Naive thymus-derived CD8-positive, alpha-beta T cell (primary cell): ENCODE measurements at regions not wholly inside any gene's neighbourhood (a gene's known extent, or its start where the extent isn't known, plus 50 kb on each side); places are given as distances from the start of the nearest gene placed in this dataset.
"Not testable (repeated sequence)": the region's sequence is repeated elsewhere in the genome, so short reads cannot be mapped to it uniquely, and the experiment has no call there.

Source experiments
- ATAC-seq, 2 donors: fragments of 150-1000 bp; cut with Tn5 transposase in 1 of 2; sonication (Bioruptor Pico), chemical (Tn5 transposase) in 1 of 2; 1 replicate in 1 of 2; 2 replicates in 1 of 2; pipeline ENCODE4 v1.10.0; 2021; ENCODE audit warnings: mild to moderate bottlenecking in 2 of 2, moderate library complexity in 2 of 2
- POLR2A ChIA-PET: fragments of 350-600 bp; sonication (Branson Sonifier 250); formaldehyde crosslinking; loops from one replicate; lab custom pipeline; 2021; ENCODE audit warnings: antibody characterized with exemption; lab: Charles Lee
- DNase-seq, 10 donors: peaks; one replicate each; pipeline versions ENCODE4 v3.0.0 to v3.0.0-alpha.2; 2020 to 2022
- H3K27ac Mint-ChIP-seq, 10 donors: one replicate each; pipeline ENCODE4 v1.8.0; 2020 to 2022; ENCODE audit warnings: mild to moderate bottlenecking in 10 of 10, mixed read lengths in 10 of 10, moderate library complexity in 4 of 10, inconsistent platforms in 1 of 10
- H3K27me3 Mint-ChIP-seq, 5 donors: one replicate each; pipeline ENCODE4 v1.8.0; 2021 to 2022; ENCODE audit warnings: mixed read lengths in 5 of 5
- H3K36me3 Mint-ChIP-seq, 3 donors: one replicate each; pipeline ENCODE4 v1.8.0; 2020 to 2022; ENCODE audit warnings: mixed read lengths in 3 of 3, mild to moderate bottlenecking in 2 of 3, inconsistent platforms in 1 of 3
- H3K4me1 Mint-ChIP-seq, 4 donors: one replicate each; pipeline ENCODE4 v1.8.0; 2021 to 2022; ENCODE audit warnings: mixed read lengths in 4 of 4
- H3K4me3 Mint-ChIP-seq, 10 donors: one replicate each; pipeline ENCODE4 v1.8.0; 2020 to 2022; ENCODE audit warnings: mild to moderate bottlenecking in 10 of 10, mixed read lengths in 10 of 10, moderate library complexity in 6 of 10, inconsistent platforms in 1 of 10
- H3K9me3 Mint-ChIP-seq, 9 donors: one replicate each; pipeline ENCODE4 v1.8.0; 2020 to 2022; ENCODE audit warnings: mixed read lengths in 9 of 9, mild to moderate bottlenecking in 3 of 9, inconsistent platforms in 1 of 9, moderate library complexity in 1 of 9

- ATAC-seq (no peak), DNase-seq (no peak)
- no peaks in the 10 kb centered on the region for H3K36me3 Mint-ChIP-seq
- peaks cover 19 to 54% (median 36%) of the 10 kb centered on the region in 5 donors for H3K27me3 Mint-ChIP-seq
- H3K4me1 Mint-ChIP-seq = peaks cover 0 to 6% (median under 1%) of the 10 kb centered on the region in 4 donors
- POLR2A ChIA-PET = no interaction called here
- H3K27ac Mint-ChIP-seq = no peak overlapping the region
- peaks cover 0 to 2% (median 0%) of the 10 kb centered on the region in 9 donors for H3K9me3 Mint-ChIP-seq
- no peak overlapping the region for H3K4me3 Mint-ChIP-seq
These were observed 449.0 kb downstream of the QKI start for GRCh38 chr6:163863565-163863964.

- Mint-ChIP-seq H3K9me3 (peaks cover 0 to 2% (median 0%) of the 10 kb centered on the region in 9 donors), H3K36me3 (no peaks in the 10 kb centered on the region), H3K27me3 (peaks cover 19 to 62% (median 36%) of the 10 kb centered on the region in 5 donors), H3K4me1 (peaks cover 0 to 6% (median under 1%) of the 10 kb centered on the region in 4 donors), H3K4me3 (no peak overlapping the region), H3K27ac (no peak overlapping the region)
- ATAC-seq (no peak), DNase-seq (no peak)
- POLR2A ChIA-PET = no interaction called here
These were observed 448.2 kb downstream of the QKI start for GRCh38 chr6:163862701-163863100.

DNA sequence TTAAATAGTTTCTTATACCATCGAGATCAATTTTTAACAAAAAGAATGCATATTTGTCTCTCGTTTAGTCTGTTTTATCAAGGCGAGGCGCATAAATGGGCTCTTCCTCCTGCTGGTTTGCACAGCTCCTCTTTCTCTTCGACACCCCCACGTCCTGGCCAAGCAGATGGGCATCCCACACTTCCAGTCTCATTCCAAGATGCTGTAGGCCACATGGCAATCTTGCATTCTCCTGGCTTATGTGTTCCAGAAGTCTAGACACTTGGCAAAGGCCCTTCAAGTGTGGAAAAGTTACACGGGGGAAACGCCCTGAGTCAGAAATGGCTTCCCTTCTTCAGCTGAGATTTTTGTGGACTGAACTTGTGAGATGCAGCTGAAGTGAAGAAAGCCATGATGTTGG is 447.1 kb downstream of the QKI start:
- POLR2A ChIA-PET = no interaction called here
- Mint-ChIP-seq H3K4me1 (peaks cover 0 to 6% (median under 1%) of the 10 kb centered on the region in 4 donors), H3K27ac (no peak overlapping the region), H3K9me3 (no peaks in the 10 kb centered on the region), H3K4me3 (no peak overlapping the region), H3K27me3 (peaks cover 20 to 52% (median 37%) of the 10 kb centered on the region in 5 donors), H3K36me3 (no peaks in the 10 kb centered on the region)
- ATAC-seq = no peak
- DNase-seq = no peak

GRCh38 chr6:163860287-163861081 is 446.0 kb downstream of the QKI start:
- ATAC-seq (no peak), DNase-seq (no peak)
- peaks cover 0 to 6% (median under 1%) of the 10 kb centered on the region in 4 donors for H3K4me1 Mint-ChIP-seq
- no peaks in the 10 kb centered on the region for H3K9me3 Mint-ChIP-seq
- H3K27ac Mint-ChIP-seq = no peak overlapping the region
- H3K36me3 Mint-ChIP-seq = no peaks in the 10 kb centered on the region
- POLR2A ChIA-PET = no interaction called here
- peaks cover 20 to 51% (median 29%) of the 10 kb centered on the region in 5 donors for H3K27me3 Mint-ChIP-seq
- H3K4me3 Mint-ChIP-seq = no peak overlapping the region

GRCh38 chr6:163858870-163859269 is 444.4 kb downstream of the QKI start:
- ATAC-seq, H3K9me3 Mint-ChIP-seq, H3K4me3 Mint-ChIP-seq, H3K27ac Mint-ChIP-seq, POLR2A ChIA-PET, H3K36me3 Mint-ChIP-seq, H3K4me1 Mint-ChIP-seq, DNase-seq: not testable (repeated sequence)
- H3K27me3 Mint-ChIP-seq = peaks cover 14 to 49% (median 30%) of the 10 kb centered on the region in 5 donors

DNA sequence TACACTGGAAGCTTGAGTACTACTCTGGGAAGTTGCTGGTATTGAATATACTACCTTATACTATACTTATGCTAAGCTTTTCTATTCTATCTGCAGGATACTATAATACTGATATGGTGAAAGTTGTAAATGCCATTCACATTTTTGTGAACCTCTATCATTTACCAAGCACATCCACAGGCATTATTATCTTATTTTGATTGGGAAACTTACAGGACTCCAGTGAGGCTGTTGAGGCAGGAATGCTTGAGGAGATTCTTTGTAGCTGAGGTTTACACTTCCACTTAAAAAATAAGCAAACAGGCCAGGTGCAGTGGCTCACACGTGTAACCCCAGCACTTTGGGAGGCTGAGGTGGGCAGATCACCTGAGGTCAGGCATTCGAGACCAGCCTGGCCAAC is 442.9 kb downstream of the QKI start:
- peaks cover 0 to 6% (median under 1%) of the 10 kb centered on the region in 4 donors for H3K4me1 Mint-ChIP-seq
- POLR2A ChIA-PET = no interaction called here
- no peaks in the 10 kb centered on the region for H3K36me3 Mint-ChIP-seq
- H3K27ac Mint-ChIP-seq = no peak overlapping the region
- ATAC-seq (no peak), DNase-seq (no peak)
- no peak overlapping the region for H3K4me3 Mint-ChIP-seq
- peaks cover 10 to 40% (median 27%) of the 10 kb centered on the region in 5 donors for H3K27me3 Mint-ChIP-seq
- peaks cover 0 to 12% (median 0%) of the 10 kb centered on the region in 9 donors for H3K9me3 Mint-ChIP-seq

- Mint-ChIP-seq H3K4me3 (no peak overlapping the region), H3K27me3 (peaks cover 0 to 14% (median 5%) of the 10 kb centered on the region in 5 donors)
- ATAC-seq = no peak
These were observed 436.4 kb downstream of the QKI start for GRCh38 chr6:163850874-163851273.

GRCh38 chr6:163844761-163845160 is 430.2 kb downstream of the QKI start:
- DNase-seq (no peak), ATAC-seq (no peak)
- Mint-ChIP-seq H3K36me3 (peaks cover 0 to 13% (median 0%) of the 10 kb centered on the region in 3 donors), H3K27me3 (no peaks in the 10 kb centered on the region), H3K9me3 (peaks cover 0 to 45% (median 10%) of the 10 kb centered on the region in 9 donors), H3K4me3 (no peak overlapping the region), H3K27ac (no peak overlapping the region), H3K4me1 (no peaks in the 10 kb centered on the region)
- POLR2A ChIA-PET = no interaction called here

More at GRCh38 chr6:163850874-163851273, 436.4 kb downstream of the QKI start:
- Mint-ChIP-seq H3K27ac (no peak overlapping the region), H3K36me3 (peaks cover 0 to 9% (median 0%) of the 10 kb centered on the region in 3 donors), H3K4me1 (no peaks in the 10 kb centered on the region), H3K9me3 (peaks cover 6 to 47% (median 20%) of the 10 kb centered on the region in 9 donors)
- DNase-seq = no peak
- POLR2A ChIA-PET = no interaction called here

DNA sequence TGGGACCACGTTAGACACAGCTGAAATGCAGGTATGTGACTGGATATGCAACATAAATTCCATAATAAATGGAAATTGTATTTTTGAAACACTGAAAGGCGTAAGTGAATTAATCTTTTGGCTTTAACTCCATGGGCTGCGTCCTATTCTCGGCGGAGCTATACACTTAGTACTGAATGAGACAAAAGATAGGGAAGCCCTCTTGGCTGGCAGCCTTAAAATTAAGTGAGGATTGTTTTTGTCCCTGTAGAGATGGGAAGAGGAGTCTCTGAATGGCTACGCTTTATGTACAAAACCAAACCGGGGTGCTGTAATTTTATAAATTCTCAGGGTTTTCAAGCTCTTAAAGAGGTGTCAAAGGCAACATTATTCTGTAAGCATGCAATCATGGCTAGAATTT is 429.8 kb downstream of the QKI start:
- Mint-ChIP-seq H3K27me3 (no peaks in the 10 kb centered on the region), H3K4me3 (no peak overlapping the region), H3K27ac (no peak overlapping the region), H3K36me3 (peaks cover 0 to 13% (median 0%) of the 10 kb centered on the region in 3 donors), H3K9me3 (peaks cover 0 to 41% (median 9%) of the 10 kb centered on the region in 9 donors), H3K4me1 (no peaks in the 10 kb centered on the region)
- DNase-seq = no peak
- no peak for ATAC-seq
- POLR2A ChIA-PET = no interaction called here

DNA sequence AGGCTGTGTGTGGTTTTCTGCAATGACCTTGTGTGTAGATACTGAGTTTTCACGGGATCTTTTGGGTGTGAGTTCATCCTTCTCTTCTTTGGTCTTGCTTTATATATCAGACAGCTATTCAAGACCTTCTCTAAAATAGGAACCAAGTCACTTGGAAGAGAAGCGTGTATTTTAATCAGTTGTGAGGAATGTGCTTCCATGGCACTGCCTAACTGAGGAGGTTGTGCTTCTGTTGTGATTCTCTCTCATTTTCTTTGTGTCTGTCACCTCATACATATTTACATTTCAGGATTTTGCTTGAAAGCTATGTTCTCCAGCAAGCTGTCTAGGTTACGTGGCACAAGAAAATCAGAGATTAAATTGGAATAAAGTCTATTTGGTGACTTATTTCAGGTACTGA is 428.7 kb downstream of the QKI start:
- DNase-seq (no peak), ATAC-seq (no peak)
- Mint-ChIP-seq H3K4me3 (no peak overlapping the region), H3K4me1 (no peaks in the 10 kb centered on the region), H3K27ac (no peak overlapping the region), H3K9me3 (peaks cover 0 to 38% (median 9%) of the 10 kb centered on the region in 9 donors), H3K36me3 (peaks cover 0 to 13% (median 0%) of the 10 kb centered on the region in 3 donors), H3K27me3 (peaks cover 0 to 3% (median 0%) of the 10 kb centered on the region in 5 donors)
- POLR2A ChIA-PET = no interaction called here

GRCh38 chr6:163842467-163842866 is 427.9 kb downstream of the QKI start:
- Mint-ChIP-seq H3K27ac (no peak overlapping the region), H3K4me3 (no peak overlapping the region), H3K9me3 (peaks cover 0 to 38% (median 9%) of the 10 kb centered on the region in 9 donors), H3K36me3 (peaks cover 0 to 13% (median 0%) of the 10 kb centered on the region in 3 donors), H3K27me3 (peaks cover 0 to 4% (median 3%) of the 10 kb centered on the region in 5 donors), H3K4me1 (no peaks in the 10 kb centered on the region)
- no peak for ATAC-seq
- POLR2A ChIA-PET = no interaction called here
- DNase-seq = no peak

- POLR2A ChIA-PET = no interaction called here
- ATAC-seq = no peak
- peaks cover 3 to 10% (median 9%) of the 10 kb centered on the region in 5 donors for H3K27me3 Mint-ChIP-seq
These were observed 427.2 kb downstream of the QKI start for GRCh38 chr6:163841733-163842132.

GRCh38 chr6:163841326-163841725 is 426.8 kb downstream of the QKI start:
- no peak overlapping the region for H3K4me3 Mint-ChIP-seq
- ATAC-seq = no peak
- peaks cover 0 to 13% (median 0%) of the 10 kb centered on the region in 3 donors for H3K36me3 Mint-ChIP-seq
- H3K9me3 Mint-ChIP-seq = peaks cover 0 to 34% (median 9%) of the 10 kb centered on the region in 9 donors
- no peaks in the 10 kb centered on the region for H3K4me1 Mint-ChIP-seq
- DNase-seq = no peak
- no peak overlapping the region for H3K27ac Mint-ChIP-seq
- peaks cover 3 to 14% (median 11%) of the 10 kb centered on the region in 5 donors for H3K27me3 Mint-ChIP-seq
- POLR2A ChIA-PET = no interaction called here

More at GRCh38 chr6:163841733-163842132, 427.2 kb downstream of the QKI start:
- H3K4me1 Mint-ChIP-seq = no peaks in the 10 kb centered on the region
- H3K4me3 Mint-ChIP-seq = no peak overlapping the region
- peaks cover 0 to 13% (median 0%) of the 10 kb centered on the region in 3 donors for H3K36me3 Mint-ChIP-seq
- peaks cover 0 to 36% (median 9%) of the 10 kb centered on the region in 9 donors for H3K9me3 Mint-ChIP-seq
- no peak overlapping the region for H3K27ac Mint-ChIP-seq
- DNase-seq = no peak
